Activated naive CD8-positive, alpha-beta T cell (primary cell): ENCODE measurements at regions not wholly inside any gene's neighbourhood (a gene's known extent, or its start where the extent isn't known, plus 50 kb on each side); places are given as distances from the start of the nearest gene placed in this dataset.
"Not testable (repeated sequence)": the region's sequence is repeated elsewhere in the genome, so short reads cannot be mapped to it uniquely, and the experiment has no call there.

Experiments used
- H3K27ac Mint-ChIP-seq: one replicate; pipeline ENCODE4 v1.8.0; 2021; ENCODE audit warnings: mixed read lengths
- H3K27me3 Mint-ChIP-seq: one replicate; pipeline ENCODE4 v1.8.0; 2021; ENCODE audit warnings: mixed read lengths
- H3K36me3 Mint-ChIP-seq: one replicate; pipeline ENCODE4 v1.8.0; 2021; ENCODE audit warnings: mixed read lengths
- H3K4me1 Mint-ChIP-seq: one replicate; pipeline ENCODE4 v1.8.0; 2021; ENCODE audit warnings: low read depth, mixed read lengths
- H3K4me3 Mint-ChIP-seq: one replicate; pipeline ENCODE4 v1.8.0; 2021; ENCODE audit warnings: mild to moderate bottlenecking, mixed read lengths
- H3K9me3 Mint-ChIP-seq: one replicate; pipeline ENCODE4 v1.8.0; 2021; ENCODE audit warnings: low read depth, mixed read lengths

DNA sequence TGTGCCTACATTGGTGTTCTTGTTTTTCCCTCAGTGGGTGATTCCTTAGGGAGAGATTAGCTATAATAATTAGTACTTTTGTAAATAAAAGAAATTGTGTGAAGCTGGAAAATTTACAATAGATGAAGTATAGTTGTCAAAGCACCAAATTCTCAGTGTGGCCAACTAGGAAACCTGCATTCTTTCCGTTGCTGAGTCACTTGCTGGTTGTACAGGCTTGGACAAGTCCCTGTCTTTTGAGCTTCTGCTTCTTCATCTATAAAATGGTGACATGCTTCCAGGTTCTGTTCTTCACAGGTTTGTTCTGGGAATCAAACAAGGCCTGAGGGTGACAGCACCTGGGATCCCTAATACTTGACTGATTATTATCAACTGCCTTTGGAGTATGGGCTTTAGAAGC, 184.1 kb upstream of the HES1 start:
- H3K36me3 Mint-ChIP-seq: peaks cover 3% of the 10 kb centered on the region
- peaks cover 8% of the 10 kb centered on the region for H3K27me3 Mint-ChIP-seq
- no peak overlapping the region for H3K4me3 Mint-ChIP-seq

DNA sequence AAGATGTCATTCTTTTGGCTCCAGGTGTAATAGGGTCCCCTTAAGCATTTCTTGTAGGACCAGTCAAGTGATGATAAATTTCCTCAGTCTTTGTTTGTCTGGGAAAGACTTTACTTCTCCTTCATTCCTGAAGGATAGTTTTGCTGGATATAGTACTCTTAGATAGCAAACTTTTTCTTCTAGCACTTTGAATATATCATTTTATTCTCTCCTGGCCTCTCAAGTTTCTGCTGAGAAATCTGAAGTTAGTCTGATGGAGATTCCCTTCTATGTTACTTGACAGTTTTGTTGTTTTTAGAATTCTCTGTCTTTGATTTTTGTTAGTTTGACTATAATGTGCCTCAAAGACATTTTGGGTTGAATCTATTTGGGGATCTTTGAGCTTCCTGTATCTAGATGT, 181.2 kb upstream of the HES1 start:
- no peaks in the 10 kb centered on the region for H3K4me1 Mint-ChIP-seq
- peaks cover 8% of the 10 kb centered on the region for H3K27me3 Mint-ChIP-seq
- no peak overlapping the region for H3K4me3 Mint-ChIP-seq
- H3K36me3 Mint-ChIP-seq: peaks cover 3% of the 10 kb centered on the region
- no peak overlapping the region for H3K27ac Mint-ChIP-seq
- peaks cover 14% of the 10 kb centered on the region for H3K9me3 Mint-ChIP-seq

More for the DNA sequence above, 184.1 kb upstream of the HES1 start:
- peaks cover 14% of the 10 kb centered on the region for H3K9me3 Mint-ChIP-seq
- H3K27ac Mint-ChIP-seq: no peak overlapping the region
- H3K4me1 Mint-ChIP-seq: no peaks in the 10 kb centered on the region

GRCh38 chr3:193955719-193956118, 180.2 kb upstream of the HES1 start:
- H3K27ac Mint-ChIP-seq: no peak overlapping the region
- no peaks in the 10 kb centered on the region for H3K4me1 Mint-ChIP-seq
- no peak overlapping the region for H3K4me3 Mint-ChIP-seq
- H3K36me3 Mint-ChIP-seq: peaks cover 3% of the 10 kb centered on the region
- peaks cover 12% of the 10 kb centered on the region for H3K27me3 Mint-ChIP-seq
- peaks cover 14% of the 10 kb centered on the region for H3K9me3 Mint-ChIP-seq

DNA sequence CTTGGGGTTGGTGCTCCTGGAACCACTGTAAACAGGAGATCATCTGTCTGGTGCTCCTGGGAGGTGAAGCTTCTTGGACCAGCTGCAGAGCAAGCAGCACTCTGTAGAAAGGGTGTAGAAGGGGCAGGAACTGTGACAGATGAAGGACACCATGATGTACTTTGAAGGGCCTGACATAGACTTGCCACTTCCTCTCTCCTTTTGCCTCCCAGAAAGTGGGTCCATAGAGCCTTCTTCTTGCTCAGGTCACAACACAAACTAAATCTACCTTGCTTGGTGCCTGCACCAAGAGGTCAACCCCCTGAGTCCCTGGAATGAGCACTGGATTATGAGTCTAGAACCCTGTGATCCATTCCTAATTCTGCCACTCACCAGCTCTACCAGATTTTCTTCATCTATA, 176.1 kb upstream of the HES1 start:
- Mint-ChIP-seq H3K4me3 (no peak overlapping the region), H3K9me3 (peaks cover 1% of the 10 kb centered on the region), H3K27me3 (peaks cover 22% of the 10 kb centered on the region), H3K27ac (no peak overlapping the region), H3K4me1 (no peaks in the 10 kb centered on the region), H3K36me3 (no peaks in the 10 kb centered on the region)

DNA sequence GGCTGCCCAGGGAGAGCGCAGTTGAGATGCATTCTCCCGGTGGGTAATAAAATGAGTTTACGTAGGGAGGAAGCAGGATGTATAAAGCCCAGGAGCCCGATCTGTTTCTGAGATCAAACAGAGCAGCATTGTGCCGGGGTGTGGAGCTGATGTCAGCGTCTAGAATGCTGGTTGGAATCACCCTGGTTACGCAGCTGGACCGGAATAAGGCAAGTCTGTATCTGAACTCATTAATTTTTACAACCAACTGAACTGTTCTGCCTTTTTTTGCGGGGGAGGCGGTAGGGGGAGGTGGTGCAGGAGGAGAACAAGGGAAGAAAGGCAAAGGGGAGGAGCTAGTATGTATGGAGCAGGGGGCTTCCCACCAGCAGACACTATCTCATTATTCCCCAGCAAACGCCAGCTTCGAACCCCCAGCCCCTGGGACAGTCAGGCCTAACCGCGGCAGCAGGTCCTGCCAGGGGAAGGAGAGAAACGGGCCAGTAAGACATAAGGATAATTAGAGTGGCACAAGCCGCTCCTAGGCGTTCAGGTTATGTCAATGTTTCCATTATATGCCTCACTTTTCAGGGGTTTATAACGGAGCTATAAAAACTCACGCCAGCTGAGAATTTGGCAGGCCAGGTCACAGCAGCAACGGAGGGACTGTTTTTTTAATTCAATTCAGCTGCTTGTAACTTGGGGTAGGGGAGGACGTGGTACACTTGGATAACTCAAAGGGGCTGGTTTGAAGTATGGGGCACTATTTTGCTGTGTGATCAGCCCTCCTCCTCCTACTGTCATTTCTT, 175.3 kb upstream of the HES1 start:
- H3K36me3 Mint-ChIP-seq: no peaks in the 10 kb centered on the region
- no peak overlapping the region for H3K27ac Mint-ChIP-seq
- no peaks in the 10 kb centered on the region for H3K4me1 Mint-ChIP-seq
- H3K27me3 Mint-ChIP-seq: peaks cover 23% of the 10 kb centered on the region
- no peak overlapping the region for H3K4me3 Mint-ChIP-seq
- H3K9me3 Mint-ChIP-seq: no peaks in the 10 kb centered on the region

DNA sequence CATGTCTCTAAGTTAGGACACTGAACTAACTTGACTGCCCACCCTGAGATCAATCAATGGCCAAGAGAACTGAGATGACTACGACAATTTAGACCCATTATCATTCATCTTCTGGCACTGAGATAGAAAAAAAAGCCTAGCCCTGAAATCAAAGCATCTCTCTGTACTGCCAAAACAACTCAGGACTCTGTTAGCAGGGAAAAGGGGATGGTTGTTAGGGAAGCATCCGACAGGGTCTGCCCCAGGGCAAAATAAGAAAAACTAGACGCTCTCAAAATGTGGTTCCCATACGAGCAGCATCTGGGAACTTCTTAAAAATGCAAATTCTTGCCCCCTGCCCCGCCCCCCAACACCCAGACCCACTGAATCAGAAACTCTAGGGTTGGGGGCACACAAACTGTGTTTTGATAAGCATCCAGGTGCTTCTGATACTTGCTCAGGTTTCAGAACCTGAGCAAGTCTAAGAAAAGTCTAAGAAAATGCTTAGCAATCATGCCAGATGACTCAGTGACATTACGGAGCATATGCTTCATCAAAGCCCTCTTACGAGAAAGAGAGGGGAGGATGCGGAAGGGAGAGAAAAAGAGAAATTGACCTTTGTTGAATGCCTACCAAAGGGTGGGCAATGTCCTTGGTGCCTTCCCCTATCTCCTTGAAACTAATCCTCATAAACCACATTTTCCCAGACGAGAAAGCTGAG, 172.8 kb upstream of the HES1 start:
- H3K4me3 Mint-ChIP-seq: no peak overlapping the region
- peaks cover 19% of the 10 kb centered on the region for H3K27me3 Mint-ChIP-seq
- no peak overlapping the region for H3K27ac Mint-ChIP-seq
- H3K36me3 Mint-ChIP-seq: no peaks in the 10 kb centered on the region
- H3K4me1 Mint-ChIP-seq: no peaks in the 10 kb centered on the region
- no peaks in the 10 kb centered on the region for H3K9me3 Mint-ChIP-seq

- no peaks in the 10 kb centered on the region for H3K36me3 Mint-ChIP-seq
- peaks cover 22% of the 10 kb centered on the region for H3K27me3 Mint-ChIP-seq
- H3K4me3 Mint-ChIP-seq: no peak overlapping the region
Measured at GRCh38 chr3:193963808-193964516, 172.0 kb upstream of the HES1 start.

DNA sequence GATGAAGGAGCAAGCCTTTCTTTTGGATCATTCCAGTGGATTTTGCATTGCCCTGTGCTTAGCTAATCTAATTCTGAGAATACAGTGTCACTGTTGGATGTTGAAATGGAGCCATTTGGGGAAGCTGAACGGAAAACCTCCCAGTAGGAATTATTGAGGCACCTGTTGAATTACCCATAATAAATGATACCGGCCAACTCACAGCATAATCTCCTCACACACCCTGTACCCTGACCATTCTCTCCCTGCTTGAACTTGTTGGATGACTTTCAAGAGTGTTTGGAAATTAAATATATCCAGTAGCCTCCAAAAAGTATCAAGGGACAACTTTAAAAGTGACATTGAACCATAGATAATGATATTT, 171.4 kb upstream of the HES1 start:
- H3K36me3 Mint-ChIP-seq: no peaks in the 10 kb centered on the region
- H3K9me3 Mint-ChIP-seq: no peaks in the 10 kb centered on the region
- H3K27me3 Mint-ChIP-seq: peaks cover 23% of the 10 kb centered on the region
- H3K4me1 Mint-ChIP-seq: no peaks in the 10 kb centered on the region
- H3K4me3 Mint-ChIP-seq: no peak overlapping the region
- H3K27ac Mint-ChIP-seq: no peak overlapping the region

More at GRCh38 chr3:193963808-193964516, 172.0 kb upstream of the HES1 start:
- H3K9me3 Mint-ChIP-seq: no peaks in the 10 kb centered on the region
- no peak overlapping the region for H3K27ac Mint-ChIP-seq
- H3K4me1 Mint-ChIP-seq: no peaks in the 10 kb centered on the region

DNA sequence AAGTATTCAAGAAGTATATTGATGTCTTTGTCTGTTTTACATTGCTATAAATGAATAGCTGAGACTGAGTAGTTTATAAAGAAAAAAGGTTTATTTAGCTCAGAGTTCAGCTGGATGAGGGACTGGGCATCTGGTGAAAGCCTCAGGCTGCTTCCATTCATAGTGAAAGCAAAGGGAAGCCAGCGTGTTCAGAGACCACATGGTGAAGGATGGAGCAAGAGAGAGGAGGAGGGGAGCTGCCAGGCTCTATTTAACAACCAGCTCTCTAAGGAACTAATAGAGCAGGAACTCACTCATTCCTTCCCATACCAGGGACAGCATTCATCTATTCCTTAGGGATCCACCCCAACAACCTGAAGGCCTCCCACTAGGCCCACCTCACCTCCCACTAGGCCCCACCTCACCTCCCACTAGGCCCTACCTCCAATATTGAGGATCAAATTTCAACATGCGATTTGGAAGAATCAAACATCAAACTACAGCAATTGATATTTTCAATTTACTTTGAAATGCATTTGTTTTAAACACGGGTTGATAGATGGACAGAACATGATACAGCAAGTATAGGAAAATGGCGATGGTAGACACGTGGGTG, 167.5 kb upstream of the HES1 start:
- H3K4me1 Mint-ChIP-seq: peaks cover 9% of the 10 kb centered on the region
- peaks cover 22% of the 10 kb centered on the region for H3K27me3 Mint-ChIP-seq

GRCh38 chr3:193970131-193970772, 165.7 kb upstream of the HES1 start:
- H3K27ac Mint-ChIP-seq, H3K4me1 Mint-ChIP-seq, H3K9me3 Mint-ChIP-seq, H3K4me3 Mint-ChIP-seq, H3K36me3 Mint-ChIP-seq: not testable (repeated sequence)
- H3K27me3 Mint-ChIP-seq: peaks cover 21% of the 10 kb centered on the region

More for the DNA sequence above, 167.5 kb upstream of the HES1 start:
- no peaks in the 10 kb centered on the region for H3K36me3 Mint-ChIP-seq
- H3K27ac Mint-ChIP-seq: no peak overlapping the region
- H3K4me3 Mint-ChIP-seq: no peak overlapping the region
- no peaks in the 10 kb centered on the region for H3K9me3 Mint-ChIP-seq

DNA sequence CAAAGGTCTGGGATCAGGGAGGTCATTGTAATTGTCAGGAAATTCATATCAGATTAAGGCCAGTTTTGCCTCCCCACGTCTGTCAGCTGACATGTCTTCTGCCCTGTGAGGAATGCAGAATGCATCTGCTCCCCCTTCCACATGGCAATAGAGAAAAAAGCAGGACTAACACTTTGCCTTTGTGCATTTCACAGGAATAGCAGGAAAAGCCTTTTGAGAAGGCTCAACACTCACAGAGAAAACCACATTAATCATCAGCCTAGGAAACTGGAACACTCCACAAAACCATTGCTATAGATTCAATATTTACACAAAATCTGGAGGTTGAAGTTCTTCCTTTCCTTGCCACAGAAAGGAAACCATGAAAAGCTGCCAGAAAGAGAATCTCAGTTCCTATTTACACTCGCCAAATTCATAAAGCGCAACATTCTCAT, 165.2 kb upstream of the HES1 start:
- H3K36me3 Mint-ChIP-seq: no peaks in the 10 kb centered on the region

DNA sequence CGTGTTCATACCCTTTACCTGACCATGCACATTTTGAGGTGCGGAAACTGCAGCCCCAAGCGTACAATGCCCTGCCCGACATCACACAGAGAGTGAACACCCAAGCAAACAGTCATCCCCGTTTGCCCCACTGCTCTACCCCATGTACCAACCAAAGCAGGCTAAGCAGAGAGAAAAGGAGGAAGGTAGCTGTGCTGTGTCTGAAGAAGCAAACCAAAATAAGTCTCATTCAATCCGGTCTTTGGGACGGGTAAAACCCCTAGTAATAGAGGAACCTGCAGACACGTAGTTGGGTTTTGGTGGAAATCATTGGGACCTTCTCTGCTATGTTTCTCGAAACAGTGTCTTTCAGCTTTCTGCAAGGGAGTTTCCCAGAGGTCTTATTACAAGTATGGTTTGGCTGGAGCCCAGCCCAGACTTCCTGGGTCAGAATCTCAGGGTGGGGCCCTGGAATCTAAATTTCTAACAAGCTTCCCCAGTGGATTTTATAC, 164.6 kb upstream of the HES1 start:
- H3K9me3 Mint-ChIP-seq: no peaks in the 10 kb centered on the region
- peaks cover 9% of the 10 kb centered on the region for H3K4me1 Mint-ChIP-seq
- peaks cover 18% of the 10 kb centered on the region for H3K27me3 Mint-ChIP-seq
- H3K36me3 Mint-ChIP-seq: no peaks in the 10 kb centered on the region
- H3K27ac Mint-ChIP-seq: no peak overlapping the region
- no peak overlapping the region for H3K4me3 Mint-ChIP-seq

More for the DNA sequence above, 165.2 kb upstream of the HES1 start:
- Mint-ChIP-seq H3K27ac (no peak overlapping the region), H3K4me3 (no peak overlapping the region), H3K4me1 (peaks cover 9% of the 10 kb centered on the region), H3K9me3 (no peaks in the 10 kb centered on the region), H3K27me3 (peaks cover 18% of the 10 kb centered on the region)

GRCh38 chr3:193971966-193972365, 164.0 kb upstream of the HES1 start:
- Mint-ChIP-seq H3K36me3 (no peaks in the 10 kb centered on the region), H3K27ac (no peak overlapping the region), H3K4me1 (peaks cover 9% of the 10 kb centered on the region), H3K27me3 (peaks cover 18% of the 10 kb centered on the region), H3K9me3 (no peaks in the 10 kb centered on the region), H3K4me3 (no peak overlapping the region)

- H3K36me3 Mint-ChIP-seq: no peaks in the 10 kb centered on the region
- no peak overlapping the region for H3K27ac Mint-ChIP-seq
- H3K9me3 Mint-ChIP-seq: no peaks in the 10 kb centered on the region
- no peak overlapping the region for H3K4me3 Mint-ChIP-seq
- H3K4me1 Mint-ChIP-seq: peaks cover 9% of the 10 kb centered on the region
- H3K27me3 Mint-ChIP-seq: peaks cover 18% of the 10 kb centered on the region
Measured at GRCh38 chr3:193972832-193973231, 163.1 kb upstream of the HES1 start.
